HG03060 (cell line): ENCODE measurements at regions not wholly inside any gene's neighbourhood (a gene's known extent, or its start where the extent isn't known, plus 50 kb on each side); places are given as distances from the start of the nearest gene placed in this dataset.
"Not testable (repeated sequence)": the region's sequence is repeated elsewhere in the genome, so short reads cannot be mapped to it uniquely, and the experiment has no call there.

Source experiments
- ATAC-seq: cut with Tn5 transposase; IDR thresholded peaks from one replicate; pipeline ENCODE4 v1.9.1; 2021; ENCODE audit warnings: low read depth, moderate number of reproducible peaks; ENCODE audit not compliant: unreplicated experiment

- no peak for ATAC-seq
Observed at GRCh38 chr5:96483878-96484277, 50.8 kb upstream of the PCSK1 start.

- no peak for ATAC-seq
Observed at GRCh38 chr5:96487859-96488258, 54.8 kb upstream of the PCSK1 start.

GRCh38 chr5:96489532-96489931 lies 56.5 kb upstream of the PCSK1 start:
- ATAC-seq = no peak

GRCh38 chr5:96492459-96493047 lies 59.5 kb upstream of the PCSK1 start:
- no peak for ATAC-seq

GRCh38 chr5:96493219-96493790 lies 60.3 kb upstream of the PCSK1 start:
- no peak for ATAC-seq

GRCh38 chr5:96495412-96495811 lies 62.4 kb upstream of the PCSK1 start:
- not testable (repeated sequence) for ATAC-seq

- not testable (repeated sequence) for ATAC-seq
Observed at GRCh38 chr5:96497027-96497426, 64.0 kb upstream of the PCSK1 start.

GRCh38 chr5:96499753-96500345 lies 66.8 kb upstream of the PCSK1 start:
- ATAC-seq = no peak

GRCh38 chr5:96501991-96502646 lies 69.1 kb upstream of the PCSK1 start:
- no peak for ATAC-seq

- no peak for ATAC-seq
Observed at GRCh38 chr5:96503501-96504236, 70.6 kb upstream of the PCSK1 start.

GRCh38 chr5:96506376-96506775 lies 73.3 kb upstream of the PCSK1 start:
- ATAC-seq = no peak

- ATAC-seq = no peak
Observed at GRCh38 chr5:96506866-96507527, 73.9 kb upstream of the PCSK1 start.

GRCh38 chr5:96509316-96509715 lies 76.3 kb upstream of the PCSK1 start:
- ATAC-seq = no peak

GRCh38 chr5:96509721-96510350 lies 76.8 kb upstream of the PCSK1 start:
- no peak for ATAC-seq

GRCh38 chr5:96516631-96517071 lies 83.6 kb upstream of the PCSK1 start:
- ATAC-seq = no peak

- ATAC-seq = no peak
Observed at GRCh38 chr5:96517295-96517694, 84.2 kb upstream of the PCSK1 start.

- ATAC-seq = no peak
Observed at GRCh38 chr5:96520345-96520744, 87.3 kb upstream of the PCSK1 start.

GRCh38 chr5:96522635-96523355 lies 89.7 kb upstream of the PCSK1 start:
- no peak for ATAC-seq
